OCI-LY1 (cell line): ENCODE measurements at regions not wholly inside any gene's neighbourhood (a gene's known extent, or its start where the extent isn't known, plus 50 kb on each side); places are given as distances from the start of the nearest gene placed in this dataset.

Experiments
- H2AFZ ChIP-seq: fragments of 200-600 bp; sonication (generic), shearing (Covaris generic); 2 replicates; pipeline ENCODE4 v1.6.0; 2014; ENCODE audit warnings: antibody characterized with exemption, mild to moderate bottlenecking, low read length
- H3F3A ChIP-seq: fragments of 200-600 bp; sonication (generic), shearing (Covaris generic); 2 replicates; pipeline ENCODE4 v1.6.0; 2014; ENCODE audit warnings: mild to moderate bottlenecking, antibody characterized with exemption, low read length, moderate library complexity; ENCODE audit not compliant: insufficient read depth
- H3K27ac ChIP-seq: fragments of 200-600 bp; sonication (generic); 2 replicates; pipeline ENCODE4 v1.5.1; 2014; ENCODE audit warnings: low read length, mixed run types, mild to moderate bottlenecking, low read depth; ENCODE audit not compliant: poor library complexity, severe bottlenecking
- H3K27me3 ChIP-seq: fragments of 200-600 bp; sonication (generic); 2 replicates; pipeline ENCODE4 v1.6.0; 2014; ENCODE audit warnings: antibody characterized with exemption, mild to moderate bottlenecking, low read length, moderate library complexity; ENCODE audit not compliant: insufficient read depth
- H3K36me3 ChIP-seq: fragments of 200-600 bp; sonication (generic); 2 replicates; pipeline ENCODE4 v1.6.1; 2014; ENCODE audit warnings: mild to moderate bottlenecking, antibody characterized with exemption, low read length, moderate library complexity, mixed read lengths; ENCODE audit not compliant: insufficient read depth
- H3K4me1 ChIP-seq: fragments of 200-600 bp; sonication (generic); 2 replicates; pipeline ENCODE4 v1.5.1; 2014; ENCODE audit warnings: mild to moderate bottlenecking, low read length, moderate library complexity; ENCODE audit not compliant: insufficient read depth, severe bottlenecking
- H3K4me2 ChIP-seq: fragments of 200-600 bp; sonication (generic), shearing (Covaris generic); 2 replicates; pipeline ENCODE4 v1.6.1; 2014; ENCODE audit warnings: low read length
- H3K4me3 ChIP-seq: fragments of 200-600 bp; sonication (generic); 2 replicates; pipeline ENCODE4 v1.5.1; 2014; ENCODE audit warnings: low read length, low read depth, mild to moderate bottlenecking, mixed read lengths; ENCODE audit not compliant: poor library complexity, severe bottlenecking
- H3K79me2 ChIP-seq: fragments of 200-600 bp; shearing (Covaris generic); 2 replicates; pipeline ENCODE4 v1.6.1; 2016; ENCODE audit warnings: mixed run types, low read length, mixed read lengths; ENCODE audit not compliant: insufficient read depth
- H3K9ac ChIP-seq: fragments of 200-600 bp; sonication (generic), shearing (Covaris generic); 2 replicates; pipeline ENCODE4 v1.6.1; 2014; ENCODE audit warnings: mild to moderate bottlenecking, low read length, mixed read lengths
- H3K9me2 ChIP-seq: fragments of 200-600 bp; sonication (generic), shearing (Covaris generic); 2 replicates; pipeline ENCODE4 v1.6.1; 2014; ENCODE audit warnings: low read depth, mild to moderate bottlenecking, low read length, mixed read lengths
- H3K9me3 ChIP-seq: fragments of 200-600 bp; shearing (Covaris generic); 2 replicates; pipeline ENCODE4 v1.6.1; 2014; ENCODE audit warnings: low read length, mixed read lengths
- H4K20me1 ChIP-seq: fragments of 200-600 bp; sonication (generic), shearing (Covaris generic); 2 replicates; pipeline ENCODE4 v1.6.0; 2016; ENCODE audit warnings: mild to moderate bottlenecking, low read length; ENCODE audit not compliant: insufficient read depth
- CTCF ChIP-seq: fragments of 200-600 bp; sonication (generic), shearing (Covaris generic); IDR thresholded peaks from 2 replicates; pipeline ENCODE4 v1.5.1; 2017; ENCODE audit warnings: mild to moderate bottlenecking, antibody characterized with exemption, low read length, moderate library complexity, mixed read lengths
- EZH2 ChIP-seq: fragments of 200-600 bp; sonication (generic), shearing (Covaris generic); IDR thresholded peaks from 2 replicates; pipeline ENCODE4 v1.8.0; 2017; ENCODE audit warnings: borderline replicate concordance, mixed run types, mild to moderate bottlenecking, antibody characterized with exemption, low read length, moderate library complexity, mixed read lengths

GRCh38 chr4:12041828-12042227 is 613.1 kb upstream of the HS3ST1 start:
- no peak overlapping the region for H3K4me3 ChIP-seq
- no peaks in the 10 kb centered on the region for H4K20me1 ChIP-seq
- H2AFZ ChIP-seq: no peak overlapping the region
- H3K36me3 ChIP-seq: no peaks in the 10 kb centered on the region
- no peaks in the 10 kb centered on the region for H3K9me2 ChIP-seq
- H3K9me3 ChIP-seq: no peaks in the 10 kb centered on the region
- H3K4me2 ChIP-seq: no peak overlapping the region
- no peak overlapping the region for H3K9ac ChIP-seq
- H3K27ac ChIP-seq: no peak overlapping the region
- H3K4me1 ChIP-seq: no peaks in the 10 kb centered on the region
- H3F3A ChIP-seq: no peaks in the 10 kb centered on the region
- no peaks in the 10 kb centered on the region for H3K27me3 ChIP-seq
- no peaks in the 10 kb centered on the region for H3K79me2 ChIP-seq
- no peak for TF ChIP-seq EZH2
- TF ChIP-seq CTCF: peak; percentile 12; the same call in 1 of the 2 replicates

- H3K9me3 ChIP-seq: no peaks in the 10 kb centered on the region
- no peaks in the 10 kb centered on the region for H3F3A ChIP-seq
- no peak overlapping the region for H3K4me2 ChIP-seq
- no peaks in the 10 kb centered on the region for H3K9me2 ChIP-seq
- no peak for TF ChIP-seq CTCF
- TF ChIP-seq EZH2: no peak
- no peak overlapping the region for H3K9ac ChIP-seq
- no peak overlapping the region for H3K27ac ChIP-seq
- H2AFZ ChIP-seq: no peak overlapping the region
- H3K79me2 ChIP-seq: no peaks in the 10 kb centered on the region
- H3K4me1 ChIP-seq: no peaks in the 10 kb centered on the region
- no peaks in the 10 kb centered on the region for H4K20me1 ChIP-seq
- no peaks in the 10 kb centered on the region for H3K36me3 ChIP-seq
- H3K27me3 ChIP-seq: no peaks in the 10 kb centered on the region
- no peak overlapping the region for H3K4me3 ChIP-seq
Observed at GRCh38 chr4:12036450-12036849, 607.8 kb upstream of the HS3ST1 start.

- Histone ChIP-seq H3K79me2 (no peaks in the 10 kb centered on the region), H3K4me2 (no peak overlapping the region), H3K4me3 (no peak overlapping the region), H3K9me3 (no peaks in the 10 kb centered on the region), H4K20me1 (no peaks in the 10 kb centered on the region), H3K27me3 (no peaks in the 10 kb centered on the region), H3K9ac (no peak overlapping the region), H3K9me2 (no peaks in the 10 kb centered on the region), H3K36me3 (no peaks in the 10 kb centered on the region), H3F3A (no peaks in the 10 kb centered on the region), H3K4me1 (no peaks in the 10 kb centered on the region), H3K27ac (no peak overlapping the region), H2AFZ (no peak overlapping the region)
- TF ChIP-seq EZH2: no peak
- TF ChIP-seq CTCF: no peak
Observed at GRCh38 chr4:12028258-12028657, 599.6 kb upstream of the HS3ST1 start.
